SK-N-DZ (cell line): ENCODE measurements at regions not wholly inside any gene's neighbourhood (a gene's known extent, or its start where the extent isn't known, plus 50 kb on each side); places are given as distances from the start of the nearest gene placed in this dataset.
A peak's percentile ranks its signal among the peaks of the same experiment; 100 is the strongest.
"Not testable (repeated sequence)": the region's sequence is repeated elsewhere in the genome, so short reads cannot be mapped to it uniquely, and the experiment has no call there.

Experiments used
- DNase-seq: peaks from one replicate; pipeline ENCODE4 v3.0.0-alpha.2; 2015; ENCODE audit warnings: low spot score

DNA sequence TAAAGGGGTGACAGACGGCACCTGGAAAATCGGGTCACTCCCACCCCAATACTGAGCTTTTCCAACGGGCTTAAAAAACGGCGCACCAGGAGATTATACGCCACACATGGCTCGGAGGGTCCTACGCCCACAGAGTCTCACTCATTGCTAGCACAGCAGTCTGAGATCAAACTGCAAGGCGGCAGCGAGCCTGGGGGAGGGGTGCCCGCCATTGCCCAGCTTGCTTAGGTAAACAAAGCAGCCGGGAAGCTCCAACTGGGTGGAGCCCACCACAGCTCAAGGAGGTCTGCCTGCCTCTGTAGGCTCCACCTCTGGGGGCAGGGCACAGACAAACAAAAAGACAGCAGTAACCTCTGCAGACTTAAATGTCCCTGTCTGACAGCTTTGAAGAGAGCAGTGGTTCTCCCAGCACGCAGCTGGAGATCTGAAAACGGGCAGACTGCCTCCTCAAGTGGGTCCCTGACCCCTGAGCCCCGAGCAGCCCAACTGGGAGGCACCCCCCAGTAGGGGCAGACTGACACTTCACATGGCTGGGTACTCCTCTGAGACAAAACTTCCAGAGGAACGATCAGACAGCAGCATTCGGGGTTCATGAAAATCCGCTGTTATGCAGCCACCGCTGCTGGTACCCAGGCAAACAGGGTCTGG lies 162.8 kb upstream of the GJE1 start:
- DNase-seq: not testable (repeated sequence)

- no peak for DNase-seq
Measured at GRCh38 chr6:141969201-141969600, 163.5 kb upstream of the GJE1 start.

DNA sequence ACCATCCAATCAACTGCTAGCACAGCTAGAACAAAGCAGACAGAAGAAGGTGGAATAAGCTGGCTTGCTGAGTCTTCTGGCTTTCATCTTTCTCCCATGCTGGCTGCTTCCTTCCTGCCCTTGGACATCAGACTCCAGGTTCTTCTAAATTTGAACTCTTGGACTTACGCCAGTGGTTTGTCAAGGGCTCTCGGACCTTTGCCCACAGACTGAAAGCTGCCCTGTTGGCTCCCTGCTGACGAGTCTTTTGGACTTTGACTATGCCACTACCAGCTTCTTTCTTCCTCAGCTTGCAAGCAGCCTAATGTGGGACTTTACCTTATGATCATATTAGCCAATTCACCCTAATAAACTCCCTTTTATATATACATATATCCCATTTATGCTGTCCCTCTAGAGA lies 164.1 kb upstream of the GJE1 start:
- no peak for DNase-seq

GRCh38 chr6:141965016-141965545 lies 167.6 kb upstream of the GJE1 start:
- peak; percentile 14 for DNase-seq

GRCh38 chr6:141963543-141964295 lies 169.0 kb upstream of the GJE1 start:
- DNase-seq: no peak

- no peak for DNase-seq
Measured at GRCh38 chr6:141957271-141957670, 175.5 kb upstream of the GJE1 start.

DNA sequence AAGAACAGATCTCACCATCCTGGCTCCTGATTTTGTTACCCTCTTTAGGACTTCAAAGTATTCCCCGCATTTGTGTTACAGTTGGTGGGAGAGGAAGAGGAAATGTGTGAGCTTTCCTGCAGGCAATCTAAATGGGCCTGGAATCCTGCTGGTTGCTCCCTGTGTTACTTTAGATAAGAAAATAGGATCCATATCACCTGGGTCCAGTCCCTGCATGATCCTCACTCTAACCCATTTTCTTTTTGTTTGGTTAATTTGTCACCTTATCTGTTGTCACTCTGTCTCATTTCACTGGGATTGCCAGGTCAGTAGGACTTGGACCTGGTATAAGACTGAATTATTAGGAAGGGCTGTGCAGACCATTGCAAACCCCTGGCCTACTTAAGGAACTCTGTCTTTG lies 175.9 kb upstream of the GJE1 start:
- DNase-seq: no peak

DNA sequence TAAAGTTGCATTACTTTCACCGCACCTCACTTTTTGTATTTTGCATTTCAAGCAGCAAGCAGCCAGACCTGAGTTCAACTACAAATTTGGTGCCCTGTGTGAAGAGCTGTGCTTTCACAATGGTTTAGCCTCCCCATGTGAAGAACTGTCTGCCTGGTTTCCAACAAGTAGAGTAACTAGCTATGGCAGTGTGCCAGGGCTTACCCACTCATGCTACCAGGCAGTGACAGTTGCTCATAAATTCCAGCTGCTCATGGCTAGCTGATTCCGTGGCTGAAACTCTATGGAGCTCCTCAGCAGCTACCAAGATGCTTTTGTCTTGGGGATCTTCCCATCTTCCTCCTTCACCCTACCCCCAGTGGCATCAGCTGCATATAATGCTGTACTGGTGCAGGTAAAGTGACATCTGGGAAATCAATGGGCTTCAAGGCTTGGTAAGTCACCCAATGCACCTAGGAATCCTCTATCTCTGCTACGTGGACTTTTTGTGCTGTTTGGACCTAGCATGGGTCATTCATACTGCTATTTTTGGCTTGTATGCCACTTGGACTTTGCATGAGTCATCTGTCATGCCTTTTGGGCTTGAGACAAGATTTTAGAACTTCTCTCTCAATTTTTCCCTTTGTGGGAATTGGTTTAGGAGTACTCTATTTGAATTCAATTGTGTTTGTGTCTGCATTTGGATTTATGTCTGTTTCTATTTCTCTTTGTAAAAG lies 176.5 kb upstream of the GJE1 start:
- no peak for DNase-seq

DNA sequence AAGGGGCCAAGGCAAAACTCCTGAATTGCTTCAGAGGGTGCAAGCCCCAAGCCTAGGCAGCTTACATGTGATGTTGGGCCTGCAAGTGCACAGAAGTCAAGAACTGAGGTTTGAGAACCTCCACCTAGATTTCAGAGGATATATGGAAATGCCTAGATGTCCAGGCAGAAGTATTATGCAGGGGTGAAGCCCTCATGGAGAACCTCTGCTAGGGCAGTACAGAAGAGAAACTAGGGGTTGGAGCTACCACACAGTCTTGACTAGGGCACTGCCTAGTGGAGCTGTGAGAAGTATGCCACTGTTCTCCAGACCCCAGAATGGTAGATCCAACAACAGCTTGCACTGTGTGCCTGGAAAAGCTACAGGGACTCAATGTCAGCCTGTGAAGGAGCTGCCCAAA lies 179.7 kb upstream of the GJE1 start:
- DNase-seq: no peak

- DNase-seq: no peak
Measured at GRCh38 chr6:141946502-141946901, 186.2 kb upstream of the GJE1 start.

DNA sequence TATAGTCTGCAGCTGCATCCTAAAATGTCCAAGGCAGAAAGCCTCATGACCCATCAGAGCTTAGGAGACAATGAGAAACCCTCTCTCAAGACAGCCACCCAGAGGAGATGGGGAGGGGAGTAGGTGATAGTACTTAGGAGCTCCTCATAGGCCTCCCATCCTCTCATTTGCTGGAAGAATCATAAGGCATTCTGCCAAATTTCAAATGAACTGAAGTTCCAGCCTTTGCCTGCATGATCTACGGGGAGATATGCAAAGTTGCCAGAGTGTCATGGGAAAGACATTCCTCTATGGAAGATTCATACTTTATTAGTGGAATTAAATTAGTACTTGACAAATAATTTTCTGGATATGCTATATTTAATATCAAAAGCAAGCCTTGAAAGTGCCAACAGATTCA lies 194.1 kb upstream of the GJE1 start:
- DNase-seq: no peak

DNA sequence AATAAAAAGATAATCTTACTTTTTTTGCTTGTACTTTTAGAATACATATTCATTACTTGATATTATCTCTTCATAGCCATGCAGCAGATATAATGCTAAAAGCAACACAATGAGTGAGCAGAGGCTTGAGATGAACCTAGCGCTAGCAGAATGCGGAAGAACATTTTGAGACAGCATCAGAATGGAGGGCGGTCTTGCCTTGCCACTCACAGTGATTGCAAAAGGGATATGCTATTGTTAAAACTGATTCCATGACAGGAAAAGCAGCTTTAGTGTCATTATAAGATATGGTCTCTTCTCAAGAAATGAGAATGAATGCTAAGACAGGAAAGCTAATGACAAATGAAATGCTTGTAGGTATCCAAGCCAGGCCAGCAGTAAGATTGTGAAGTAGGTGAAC lies 200.0 kb upstream of the GJE1 start:
- no peak for DNase-seq

GRCh38 chr6:141926200-141926900 lies 206.4 kb upstream of the GJE1 start:
- not testable (repeated sequence) for DNase-seq

DNA sequence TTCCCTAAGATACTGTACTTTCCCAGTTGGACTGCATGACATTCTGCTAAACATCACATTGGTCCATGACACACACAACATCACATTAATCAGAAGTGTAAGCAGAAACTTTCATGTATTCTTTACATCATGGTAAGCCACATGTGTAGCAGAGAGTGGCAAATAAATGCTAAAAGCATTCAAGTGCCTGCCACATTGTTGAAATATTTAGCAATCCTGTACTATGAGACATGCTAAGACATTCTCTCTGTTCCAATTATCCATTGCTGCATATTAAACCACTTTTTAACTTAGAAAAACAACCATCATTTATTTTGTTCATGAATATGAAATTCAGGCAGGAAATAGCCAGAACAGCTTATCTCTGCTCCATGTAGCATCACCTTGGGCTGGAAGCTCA lies 207.7 kb upstream of the GJE1 start:
- DNase-seq: no peak

DNA sequence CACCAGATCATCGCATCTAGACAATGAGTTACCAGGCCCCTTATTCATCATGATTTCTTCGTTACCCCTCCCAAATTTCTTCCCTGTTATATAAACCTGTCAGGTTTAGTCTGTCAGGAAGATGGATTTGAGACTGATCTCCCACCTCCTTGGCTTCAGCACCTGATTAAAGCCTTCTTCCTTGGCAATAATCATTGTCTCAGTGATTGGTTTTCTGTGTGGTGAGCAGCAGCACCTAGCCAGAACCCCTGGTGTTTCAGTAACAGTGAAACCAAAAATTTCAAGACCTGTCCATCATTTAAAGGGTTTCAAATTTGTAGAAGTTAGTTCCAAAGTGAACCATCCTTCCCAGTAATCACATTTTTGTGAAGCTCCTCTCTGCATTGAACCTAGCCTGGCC lies 209.8 kb upstream of the GJE1 start:
- no peak for DNase-seq

DNA sequence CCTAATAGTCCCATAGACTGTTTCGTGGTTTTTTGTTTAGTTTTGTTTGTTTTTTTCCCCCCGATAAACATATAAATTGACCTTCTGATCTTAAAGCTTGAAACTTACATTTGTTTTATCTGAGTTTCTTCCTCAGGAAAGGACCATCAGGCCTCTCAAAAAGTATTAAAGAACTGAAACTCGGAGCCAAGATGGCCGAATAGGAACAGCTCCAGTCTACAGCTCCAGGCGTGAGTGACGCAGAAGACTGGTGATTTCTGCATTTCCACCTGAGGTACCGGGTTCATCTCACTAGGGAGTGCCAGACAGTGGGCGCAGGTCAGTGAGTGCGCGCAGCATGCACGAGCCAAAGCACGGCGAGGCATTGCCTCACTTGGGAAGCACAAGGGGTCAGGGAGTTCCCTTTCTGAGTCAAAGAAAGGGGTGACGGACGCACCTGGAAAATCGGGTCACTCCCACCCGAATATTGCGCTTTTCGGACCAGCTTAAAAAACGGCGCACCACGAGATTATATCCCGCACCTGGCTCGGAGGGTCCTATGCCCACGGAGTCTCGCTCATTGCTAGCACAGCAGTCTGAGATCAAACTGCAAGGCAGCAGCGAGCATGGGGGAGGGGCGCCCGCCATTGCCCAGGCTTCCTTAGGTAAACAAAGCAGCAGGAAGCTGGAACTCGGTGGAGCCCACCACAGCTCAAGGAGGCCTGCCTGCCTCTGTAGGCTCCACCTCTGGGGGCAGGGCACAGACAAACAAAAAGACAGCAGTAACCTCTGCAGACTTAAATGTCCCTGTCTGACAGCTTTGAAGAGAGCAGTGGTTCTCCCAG lies 215.8 kb upstream of the GJE1 start:
- DNase-seq: not testable (repeated sequence)

GRCh38 chr6:141914646-141915045 lies 218.1 kb upstream of the GJE1 start:
- no peak for DNase-seq

GRCh38 chr6:141906569-141907080 lies 226.1 kb upstream of the GJE1 start:
- DNase-seq: no peak

- no peak for DNase-seq
Measured at GRCh38 chr6:141890661-141891060, 242.1 kb upstream of the GJE1 start.

GRCh38 chr6:141884850-141885249 lies 247.9 kb upstream of the GJE1 start:
- no peak for DNase-seq

DNA sequence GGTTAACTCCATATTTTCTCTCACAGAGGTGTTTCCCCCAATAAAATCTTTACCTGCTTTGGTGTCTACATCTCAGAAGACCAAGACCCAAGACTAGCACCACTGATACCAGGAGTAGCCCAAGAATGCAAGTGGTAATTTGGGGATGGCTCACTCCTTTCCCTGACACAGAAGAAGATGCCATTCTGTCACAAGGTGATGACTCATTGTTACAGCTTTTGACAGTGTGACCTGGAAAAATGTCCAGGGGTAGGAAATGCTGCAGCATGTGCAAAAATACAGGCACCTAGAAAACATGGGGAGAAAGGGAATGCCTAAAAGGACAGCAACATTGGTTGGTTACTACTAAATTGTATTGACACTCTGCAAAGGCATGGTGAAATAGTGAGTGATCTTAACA lies 254.0 kb upstream of the GJE1 start:
- DNase-seq: no peak
